Skin of body (tissue), 1 donor: ENCODE measurements at regions not wholly inside any gene's neighbourhood (a gene's known extent, or its start where the extent isn't known, plus 50 kb on each side); places are given as distances from the start of the nearest gene placed in this dataset.
"Not testable (repeated sequence)": the region's sequence is repeated elsewhere in the genome, so short reads cannot be mapped to it uniquely, and the experiment has no call there.

ENCODE experiments used
- DNase-seq: peaks from one replicate; lab custom pipeline; 2025; lab: John Stamatoyannopoulos, UW

- no peak for DNase-seq
Observed at GRCh38 chr21:15430577-15430976, 299.2 kb upstream of the USP25 start.

GRCh38 chr21:15431053-15431452 is 298.7 kb upstream of the USP25 start:
- DNase-seq = no peak

- DNase-seq = no peak
Observed at GRCh38 chr21:15433091-15433490, 296.7 kb upstream of the USP25 start.

GRCh38 chr21:15434163-15434905 is 295.4 kb upstream of the USP25 start:
- DNase-seq = no peak

- no peak for DNase-seq
Observed at GRCh38 chr21:15436031-15436430, 293.8 kb upstream of the USP25 start.

GRCh38 chr21:15437883-15438282 is 291.9 kb upstream of the USP25 start:
- DNase-seq = no peak

- DNase-seq = no peak
Observed at GRCh38 chr21:15439726-15440125, 290.1 kb upstream of the USP25 start.

- no peak for DNase-seq
Observed at GRCh38 chr21:15441060-15441493, 288.7 kb upstream of the USP25 start.

GRCh38 chr21:15441992-15442391 is 287.8 kb upstream of the USP25 start:
- no peak for DNase-seq

GRCh38 chr21:15442743-15443469 is 286.9 kb upstream of the USP25 start:
- no peak for DNase-seq

GRCh38 chr21:15443740-15444117 is 286.1 kb upstream of the USP25 start:
- DNase-seq = peak; percentile 18

- DNase-seq = peak; percentile 9
Observed at GRCh38 chr21:15444118-15444960, 285.4 kb upstream of the USP25 start.

- no peak for DNase-seq
Observed at GRCh38 chr21:15445327-15445726, 284.5 kb upstream of the USP25 start.

- DNase-seq = no peak
Observed at GRCh38 chr21:15446223-15446622, 283.6 kb upstream of the USP25 start.

- no peak for DNase-seq
Observed at GRCh38 chr21:15449556-15449955, 280.2 kb upstream of the USP25 start.

- DNase-seq = no peak
Observed at GRCh38 chr21:15453261-15453660, 276.5 kb upstream of the USP25 start.

GRCh38 chr21:15453785-15454184 is 276.0 kb upstream of the USP25 start:
- not testable (repeated sequence) for DNase-seq

- not testable (repeated sequence) for DNase-seq
Observed at GRCh38 chr21:15454931-15455330, 274.9 kb upstream of the USP25 start.

- no peak for DNase-seq
Observed at GRCh38 chr21:15455819-15456462, 273.8 kb upstream of the USP25 start.

GRCh38 chr21:15457965-15458364 is 271.8 kb upstream of the USP25 start:
- no peak for DNase-seq

GRCh38 chr21:15462092-15462491 is 267.7 kb upstream of the USP25 start:
- DNase-seq = no peak

- DNase-seq = no peak
Observed at GRCh38 chr21:15466329-15466728, 263.5 kb upstream of the USP25 start.
